ENCODE measurements at regions not wholly inside any gene's neighbourhood (a gene's known extent, or its start where the extent isn't known, plus 50 kb on each side); places are given as distances from the start of the nearest gene placed in this dataset.

DNA sequence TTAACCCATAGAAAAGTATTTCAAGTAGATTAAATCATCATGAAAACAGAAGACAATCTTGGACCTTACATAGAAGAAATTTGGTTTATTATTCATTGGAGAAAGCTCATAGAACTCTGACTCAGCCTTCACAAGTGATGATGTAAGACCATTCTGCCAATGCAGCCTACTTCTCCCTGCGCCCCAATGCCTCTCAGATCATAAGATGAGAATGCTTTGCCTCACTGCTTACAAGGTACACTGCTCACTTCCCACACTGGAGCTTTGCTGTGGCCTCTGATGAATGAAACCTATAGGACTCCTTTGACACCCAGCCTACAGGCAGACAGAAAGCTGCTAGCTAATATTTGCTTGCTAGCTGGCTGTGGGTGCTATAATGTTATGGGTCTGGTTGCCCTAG lies 569.4 kb upstream of the STEAP1 start:
- TF ChIP-seq CTCF (IDR thresholded peaks at IDR 0.05) (no peak), POLR2A (IDR thresholded peaks at IDR 0.05) (no peak)
